Suppressor macrophage treated with lipopolysaccharide for 4 hours (primary cell): ENCODE measurements at regions not wholly inside any gene's neighbourhood (a gene's known extent, or its start where the extent isn't known, plus 50 kb on each side); places are given as distances from the start of the nearest gene placed in this dataset.
A peak's percentile ranks its signal among the peaks of the same experiment; 100 is the strongest.

Source experiments
- DNase-seq: peaks from one replicate; pipeline ENCODE4 v3.0.0-alpha.2; 2020

DNA sequence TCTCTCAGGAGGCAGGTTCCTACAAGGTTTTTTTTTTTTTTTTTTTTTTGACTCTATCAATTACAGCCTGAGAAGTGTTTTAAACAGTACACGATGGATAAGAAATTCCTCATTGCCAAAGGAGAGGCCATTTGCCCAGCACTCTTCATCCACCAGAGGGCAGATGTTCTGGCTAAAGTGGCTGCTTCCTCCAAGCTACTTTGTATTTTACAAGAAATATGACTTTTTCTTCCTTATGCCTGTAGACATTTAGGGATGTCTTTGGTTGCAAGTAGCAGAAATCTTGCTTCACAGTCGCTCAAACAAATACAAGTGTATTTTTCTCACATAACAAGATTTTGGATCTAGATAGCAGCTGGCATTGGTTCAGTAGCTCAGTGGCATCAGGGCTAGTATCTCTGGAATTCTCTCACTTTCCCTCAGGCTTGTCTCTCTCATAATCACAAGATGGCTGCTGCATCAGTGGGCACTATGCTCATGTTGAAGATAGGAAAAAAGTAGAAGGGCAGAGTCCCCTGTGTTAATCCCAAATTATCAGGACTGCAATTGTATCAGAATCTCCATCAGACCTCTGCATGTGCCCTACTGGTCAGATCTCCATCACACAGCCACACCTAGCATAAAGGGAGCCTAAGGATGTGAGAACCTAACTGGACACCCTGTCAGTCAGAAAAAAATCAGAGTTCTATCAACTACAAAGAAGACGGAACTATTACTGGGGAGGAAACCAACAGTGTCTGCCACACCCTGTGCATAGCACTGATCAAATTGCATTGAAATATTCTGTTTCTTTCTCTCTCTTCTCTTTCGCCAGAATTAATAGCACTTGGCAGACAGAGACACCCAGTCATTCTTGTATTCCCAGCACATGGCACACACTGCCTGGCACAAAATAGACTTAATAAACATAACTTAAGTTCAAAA, 138.9 kb upstream of the COL8A1 start:
- peak; percentile 66 for DNase-seq

DNA sequence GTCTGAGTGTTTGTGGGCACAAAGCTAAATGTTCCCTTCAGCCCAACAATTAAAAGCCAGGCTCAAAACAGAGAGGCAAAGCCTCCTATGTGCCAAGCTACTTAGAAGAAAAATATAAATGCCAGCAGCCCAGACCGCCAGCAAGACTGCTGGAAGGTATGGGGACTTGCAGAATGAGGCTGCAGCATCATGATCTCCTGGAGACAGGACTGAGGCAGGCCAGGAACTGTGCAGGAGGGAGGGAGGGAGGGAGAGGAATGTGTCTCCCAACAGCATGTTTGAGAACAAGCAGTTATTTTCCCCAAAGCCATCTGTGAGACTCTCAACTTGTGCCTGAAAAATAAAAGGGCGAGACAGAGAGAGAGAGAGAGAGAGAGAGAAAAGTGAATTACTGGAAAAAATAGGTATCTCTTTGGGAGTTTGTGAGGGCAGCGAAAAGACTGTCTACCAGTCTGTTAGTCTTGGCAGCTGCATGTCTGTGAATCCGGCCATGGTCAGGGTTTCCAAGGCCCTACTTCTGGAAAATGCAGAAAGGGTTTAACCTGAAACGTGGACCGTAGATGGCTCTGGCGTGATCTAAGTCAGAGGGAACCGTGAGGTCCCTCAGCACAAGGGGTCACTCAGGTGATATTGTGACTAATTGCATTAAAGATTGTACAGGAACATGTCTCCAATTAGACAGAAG, 139.7 kb upstream of the COL8A1 start:
- no peak for DNase-seq

DNA sequence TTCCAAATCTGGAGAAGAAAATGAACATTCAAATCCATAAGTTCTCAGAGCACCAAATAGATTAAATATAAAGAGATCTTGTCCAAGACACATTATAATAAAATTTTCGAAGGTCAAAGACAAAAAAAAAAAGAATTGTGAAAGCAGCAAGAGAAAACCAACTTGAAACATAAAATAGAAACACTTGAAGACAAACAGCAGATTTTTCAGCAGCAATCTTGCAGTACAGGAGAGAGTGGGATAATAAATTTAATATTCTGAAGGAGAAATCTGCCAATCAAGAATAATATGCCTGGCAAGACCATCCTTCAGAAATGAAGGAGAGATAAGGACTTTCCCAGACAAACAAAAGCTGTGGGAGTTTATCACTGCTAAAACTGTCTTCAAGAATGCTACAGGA, 150.5 kb upstream of the COL8A1 start:
- DNase-seq: no peak

DNA sequence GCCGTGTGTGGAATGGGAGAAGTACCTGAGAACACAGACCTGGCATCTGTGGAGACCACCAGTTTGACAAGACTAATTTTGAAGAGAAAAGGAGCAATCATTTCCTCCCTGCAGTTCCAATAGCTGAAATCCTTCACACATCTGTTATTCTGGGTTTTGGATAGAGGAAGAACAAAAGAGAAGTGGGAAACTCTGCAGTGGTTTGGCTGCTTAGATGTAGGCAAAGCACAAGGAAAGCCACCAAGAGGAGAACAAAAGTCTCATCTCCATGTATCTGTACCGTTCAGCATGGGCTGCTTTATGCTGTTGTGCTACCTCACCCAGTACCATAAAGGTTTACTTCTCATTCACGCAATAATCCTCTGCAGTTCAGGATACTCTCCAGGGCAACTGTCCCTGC, 153.1 kb upstream of the COL8A1 start:
- DNase-seq: peak; percentile 22

DNA sequence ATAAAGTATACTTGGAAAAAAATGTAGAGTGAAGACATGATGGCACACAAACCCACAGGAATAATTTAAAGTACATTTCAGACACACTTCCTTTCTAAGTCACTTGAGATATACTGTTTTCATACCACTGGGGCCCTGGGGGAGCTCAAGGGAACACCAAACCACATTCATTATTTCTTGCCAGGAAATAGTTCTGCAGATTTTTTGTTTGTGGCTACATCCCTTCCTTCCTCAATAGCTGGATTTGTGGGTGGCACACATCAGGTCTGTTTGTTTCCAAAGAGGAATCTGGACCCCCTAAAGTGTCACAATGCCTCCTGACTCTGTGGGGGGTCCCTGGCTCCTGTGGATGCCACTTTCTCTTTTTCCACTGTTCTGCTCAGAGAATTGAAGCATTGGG, 153.5 kb upstream of the COL8A1 start:
- no peak for DNase-seq

DNA sequence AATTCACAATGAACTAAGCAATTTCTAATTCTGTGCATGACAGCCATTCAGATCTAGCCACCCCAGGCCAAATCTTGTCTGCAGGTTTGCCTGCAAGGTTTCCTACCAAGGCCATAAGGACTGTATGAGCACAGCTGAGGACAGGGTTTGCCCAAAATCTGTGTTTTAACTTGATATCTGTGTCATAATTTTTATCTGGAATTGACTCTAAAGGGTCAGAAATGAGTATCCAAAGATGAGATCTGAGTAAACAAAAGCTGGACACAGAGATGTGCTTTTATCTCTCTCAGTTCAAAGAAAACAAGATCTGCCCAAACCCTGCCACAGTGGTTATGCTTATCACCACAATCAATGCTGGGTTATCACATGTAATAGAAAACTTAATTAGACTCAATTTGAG, 154.6 kb upstream of the COL8A1 start:
- no peak for DNase-seq

DNA sequence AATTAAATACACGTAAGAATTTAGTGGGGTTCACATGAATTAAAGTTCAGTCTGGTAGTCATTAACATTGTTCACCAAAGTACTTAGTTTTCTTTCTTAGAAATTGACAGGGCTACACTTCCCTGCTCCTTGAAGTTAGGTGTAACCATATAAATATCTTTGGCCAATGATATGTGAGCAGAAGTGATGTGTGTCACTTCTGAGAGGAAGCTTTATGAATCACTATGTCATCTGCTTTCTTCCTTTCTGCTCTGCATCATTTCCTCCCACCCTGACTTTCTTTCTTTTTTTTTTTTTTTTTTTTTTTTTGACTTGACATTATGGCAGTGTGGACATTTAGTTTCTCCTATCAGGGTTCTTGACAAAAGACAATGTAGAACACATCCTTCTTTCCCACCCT, 156.2 kb upstream of the COL8A1 start:
- DNase-seq: peak; percentile 21

DNA sequence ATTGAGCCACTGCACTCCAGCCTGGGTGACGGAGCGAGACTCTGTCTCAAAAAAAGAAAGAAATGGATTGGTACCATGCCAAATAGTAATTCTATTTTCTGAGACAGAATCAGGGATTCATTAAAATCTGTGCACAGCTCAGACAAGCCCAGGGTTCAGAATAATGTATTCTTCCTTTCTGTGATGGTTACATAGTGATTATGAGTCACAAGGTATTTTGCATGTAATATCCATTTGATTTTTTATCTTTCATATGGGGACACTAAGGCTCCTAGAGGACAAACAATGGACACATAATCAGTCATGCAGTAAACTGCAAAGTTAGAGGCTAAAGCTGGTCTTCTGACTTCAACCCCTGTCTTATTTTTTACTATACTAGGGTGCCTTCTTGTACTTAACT, 156.8 kb upstream of the COL8A1 start:
- no peak for DNase-seq

DNA sequence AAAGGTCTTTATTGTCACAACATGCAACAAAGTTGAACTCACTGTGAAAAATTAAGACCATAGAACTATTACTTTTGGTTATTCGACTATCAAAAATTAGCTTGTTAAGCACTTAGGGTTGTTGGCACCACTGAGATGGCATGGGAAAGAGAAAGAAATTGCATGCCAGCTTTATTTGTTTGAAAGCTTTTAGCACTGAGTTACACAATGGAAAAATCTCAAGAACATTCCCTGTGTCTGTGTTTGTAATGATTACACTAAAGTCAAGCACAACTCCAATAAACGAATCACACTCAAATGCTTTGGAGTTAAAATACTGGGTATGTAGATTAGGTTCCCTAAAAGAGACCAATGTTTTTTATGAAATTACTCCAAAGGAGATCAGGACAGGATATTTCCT, 158.6 kb upstream of the COL8A1 start:
- DNase-seq: no peak

DNA sequence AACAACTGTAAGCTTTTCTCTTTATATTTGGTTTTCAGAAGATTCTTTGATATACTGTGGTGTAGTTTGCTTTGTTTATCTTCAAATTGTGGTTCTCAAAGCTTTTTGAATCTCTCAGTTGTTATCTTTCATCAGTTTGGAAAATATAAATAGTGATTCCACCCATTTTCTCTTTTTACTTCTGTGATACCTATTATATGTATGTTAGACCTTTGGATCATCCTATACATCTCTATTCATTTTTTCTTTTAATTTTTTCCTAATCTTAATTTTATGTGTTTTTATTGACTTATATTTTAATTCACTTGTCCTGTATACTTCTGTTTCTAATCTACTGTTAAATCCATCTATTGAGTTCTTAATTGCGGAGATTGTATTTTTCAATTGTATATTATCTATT, 160.7 kb upstream of the COL8A1 start:
- no peak for DNase-seq

DNA sequence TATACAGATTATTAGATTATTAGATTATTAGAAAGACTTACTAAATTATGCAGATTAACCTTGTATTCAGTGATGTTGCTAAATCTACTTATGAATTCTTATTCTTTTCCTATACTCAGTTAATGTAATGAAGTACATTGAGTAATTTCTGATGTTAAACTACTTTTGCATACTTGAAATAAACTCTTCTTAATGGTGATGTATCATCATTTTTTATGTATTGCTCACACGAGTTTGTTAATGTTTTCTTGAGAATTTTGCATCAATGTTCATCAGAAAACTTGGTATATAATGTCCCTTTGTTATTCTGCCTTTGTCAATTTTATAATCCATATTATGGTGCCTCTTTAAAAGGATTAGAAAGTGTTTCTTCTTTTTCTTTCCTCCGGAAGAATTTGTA, 163.2 kb upstream of the COL8A1 start:
- no peak for DNase-seq

DNA sequence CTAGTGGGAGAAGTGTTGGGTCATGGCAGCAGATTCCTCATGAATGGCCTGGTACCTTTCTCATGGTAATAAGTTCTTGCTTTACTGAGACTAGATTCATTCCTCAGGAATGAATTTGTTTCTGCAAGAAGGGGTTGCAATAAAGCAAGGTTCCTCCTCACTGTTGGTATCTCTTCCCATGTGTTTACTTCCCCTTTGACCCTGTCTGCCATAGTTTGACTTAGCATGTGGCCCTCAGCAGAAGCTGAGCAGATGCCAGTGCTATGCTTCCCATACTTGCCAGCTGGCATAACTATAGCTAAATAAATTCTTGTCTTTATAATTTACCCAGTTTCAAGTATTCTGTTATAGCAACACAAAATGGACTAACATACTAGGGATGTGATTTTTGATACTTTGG, 163.6 kb upstream of the COL8A1 start:
- no peak for DNase-seq

DNA sequence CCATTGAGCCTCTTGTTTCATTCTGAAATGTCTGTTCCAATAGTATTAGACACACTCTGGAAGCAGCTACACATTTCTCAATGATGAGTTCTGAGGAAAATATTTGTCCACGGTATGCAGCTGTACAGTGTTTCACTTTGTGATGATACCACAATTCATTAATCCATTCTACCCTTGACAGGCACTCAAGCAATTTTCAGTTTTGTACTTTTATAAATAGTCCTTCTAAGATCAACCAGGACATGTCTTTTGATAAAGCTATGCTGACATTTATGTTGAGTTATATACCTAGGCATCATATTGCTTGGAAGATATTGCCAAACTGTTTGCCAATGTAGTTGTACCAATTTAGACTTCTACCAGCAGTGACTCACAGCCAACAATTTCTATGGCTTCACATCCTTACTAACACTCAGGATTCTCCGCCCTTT, 165.1 kb upstream of the COL8A1 start:
- DNase-seq: no peak

DNA sequence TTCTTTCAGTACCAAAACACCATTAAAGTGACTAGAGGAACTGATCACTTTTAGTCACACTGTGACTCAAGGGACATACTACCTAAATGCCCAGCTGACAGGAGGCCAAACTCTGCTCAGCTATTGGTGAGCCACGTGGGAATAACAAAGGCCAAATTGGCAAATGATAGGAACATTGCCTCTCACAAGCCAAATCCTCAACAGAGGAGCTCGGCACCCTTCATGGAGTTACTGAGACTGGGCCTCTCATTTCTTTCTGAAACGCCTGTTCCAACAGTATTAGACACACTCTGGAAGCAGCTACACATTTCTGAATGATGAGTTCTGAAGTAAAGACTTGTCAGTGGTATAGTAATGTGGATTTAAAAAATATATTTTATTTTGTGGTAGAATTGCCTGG, 166.0 kb upstream of the COL8A1 start:
- no peak for DNase-seq

DNA sequence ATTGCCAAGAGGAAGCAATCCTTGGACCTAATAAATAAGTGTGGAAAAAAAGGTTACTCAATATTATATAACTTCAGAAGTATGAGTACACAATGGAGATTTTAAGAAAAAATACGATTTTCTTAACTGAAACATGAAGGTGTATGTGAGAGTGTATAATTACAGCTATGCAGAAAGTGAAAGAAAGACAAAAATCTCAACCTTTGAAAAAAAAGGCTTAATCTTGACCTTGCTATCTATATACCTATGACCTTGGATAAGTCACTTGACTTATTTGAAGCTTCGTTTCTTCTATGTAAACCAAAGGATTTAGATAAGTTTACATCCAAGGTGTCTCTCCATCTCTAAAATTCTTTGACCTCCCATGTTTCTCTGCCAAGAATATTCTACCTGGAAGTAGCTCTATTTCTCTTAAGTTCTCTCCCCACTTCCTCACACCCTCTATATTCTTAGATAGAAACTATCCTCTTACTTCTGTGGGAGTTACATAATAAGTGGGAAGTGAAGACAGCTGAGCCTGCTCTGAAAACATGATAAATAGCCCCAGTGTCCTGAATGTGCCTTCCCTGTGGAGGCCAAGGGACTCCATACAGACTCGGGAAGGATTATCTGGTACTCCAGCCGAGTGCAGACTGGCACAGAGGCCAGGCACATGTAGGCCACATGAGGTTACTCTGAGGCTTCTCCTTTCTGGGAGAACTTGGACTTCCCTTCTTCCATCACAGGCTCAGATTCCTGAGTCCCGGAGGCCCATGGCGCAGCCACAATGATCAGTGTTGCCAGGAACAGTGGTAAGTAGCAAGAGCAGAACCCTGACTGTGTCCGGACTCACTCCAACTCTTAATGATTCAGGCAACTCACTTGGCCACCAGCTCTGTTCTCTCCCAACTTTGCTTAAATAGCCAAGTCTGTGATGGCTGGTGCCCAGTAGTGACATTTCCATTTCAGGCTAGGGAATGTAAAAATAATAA, 166.8 kb upstream of the COL8A1 start:
- DNase-seq: no peak

DNA sequence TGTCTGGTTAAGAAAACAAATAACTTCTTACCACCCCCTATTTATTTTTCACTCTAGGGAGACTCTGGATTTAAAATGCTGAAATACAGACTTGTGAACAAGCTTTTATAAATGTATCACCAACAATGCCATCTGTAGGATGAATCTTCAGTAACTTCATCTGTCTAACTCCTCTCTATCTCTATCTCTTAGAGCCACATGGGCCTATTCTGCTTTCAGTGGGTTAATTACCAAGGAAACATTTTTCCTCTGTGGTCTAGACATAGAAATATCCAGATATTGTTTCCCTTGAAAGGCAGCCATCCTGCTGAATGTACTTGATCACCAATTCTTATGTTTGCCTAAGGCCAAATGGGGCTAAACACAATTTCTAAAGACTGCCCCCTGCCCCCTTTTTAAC, 167.6 kb upstream of the COL8A1 start:
- DNase-seq: no peak

DNA sequence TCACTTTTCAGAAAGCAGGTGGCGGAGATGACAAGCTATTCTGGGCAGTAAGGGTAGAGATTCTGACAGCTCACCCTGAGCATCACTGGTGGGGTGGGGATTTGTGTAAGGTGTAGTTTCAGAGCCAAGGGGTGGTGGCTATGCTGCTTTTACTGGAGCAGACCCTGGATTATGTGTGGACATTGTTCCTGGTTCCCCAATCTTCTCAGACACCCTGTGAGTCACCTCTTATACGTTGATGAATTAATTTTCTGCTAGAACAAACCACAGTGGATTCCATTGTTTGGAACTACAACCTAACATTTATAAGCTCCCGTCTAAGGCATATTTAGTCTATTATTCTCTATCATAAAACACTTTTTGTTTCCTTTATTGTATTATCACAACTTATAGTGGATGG, 169.5 kb upstream of the COL8A1 start:
- no peak for DNase-seq

DNA sequence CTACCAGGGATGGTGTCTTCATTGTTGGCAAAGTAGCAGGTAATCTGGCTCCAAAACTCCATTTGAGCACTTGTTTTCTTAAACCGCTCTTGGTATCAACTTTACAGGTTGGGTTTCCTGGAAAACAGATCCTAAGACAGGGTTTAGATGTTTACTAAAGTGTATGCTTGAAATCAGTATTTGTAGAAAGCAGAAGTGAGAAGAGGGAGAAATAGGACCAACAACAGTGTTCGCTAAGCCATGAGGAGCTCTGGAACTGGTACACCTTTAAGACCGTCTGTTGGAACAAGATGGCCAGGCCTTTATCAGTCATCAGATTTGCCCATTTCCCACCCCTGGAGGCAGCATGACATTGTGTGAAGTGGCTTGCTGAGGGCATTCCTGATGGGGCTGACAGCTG, 171.0 kb upstream of the COL8A1 start:
- no peak for DNase-seq

DNA sequence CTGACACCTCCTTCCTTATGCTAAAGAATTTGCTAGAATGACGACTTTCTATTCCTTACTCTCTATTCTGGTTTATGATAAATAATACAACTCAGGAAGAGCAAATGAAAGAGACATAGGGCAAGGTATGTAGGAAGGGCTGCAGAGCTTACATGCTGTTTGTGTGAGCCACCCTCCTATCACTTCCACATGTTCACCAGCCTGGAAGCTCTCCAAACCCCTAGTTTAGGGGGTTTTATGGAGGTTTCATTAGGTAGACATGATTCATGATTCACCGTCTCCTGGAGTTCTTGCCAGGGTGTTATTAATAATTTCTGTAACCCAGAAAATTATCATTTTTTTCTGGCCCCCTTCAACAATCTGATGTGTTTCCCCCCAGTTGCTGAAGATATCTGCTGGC, 172.1 kb upstream of the COL8A1 start:
- DNase-seq: no peak

DNA sequence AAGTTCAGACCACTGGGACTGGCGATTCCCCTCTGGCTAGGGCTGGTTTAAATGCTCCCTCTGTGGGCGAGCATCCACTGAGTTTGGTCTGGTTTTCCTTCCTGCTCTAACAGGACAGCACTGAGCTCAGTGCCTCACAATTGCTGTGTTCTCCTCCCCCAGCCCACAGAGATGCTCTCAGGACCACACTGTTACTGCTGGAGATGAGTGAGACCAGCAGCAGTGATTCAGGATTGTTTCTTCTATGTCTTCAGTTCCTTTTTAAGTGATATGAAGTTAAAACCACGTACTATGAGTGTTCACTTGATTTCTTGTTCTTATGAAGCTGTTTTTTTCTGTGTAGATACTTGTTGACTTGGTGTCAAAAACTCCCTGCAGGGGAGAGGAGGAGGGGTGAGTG, 180.4 kb upstream of the COL8A1 start:
- DNase-seq: no peak

DNA sequence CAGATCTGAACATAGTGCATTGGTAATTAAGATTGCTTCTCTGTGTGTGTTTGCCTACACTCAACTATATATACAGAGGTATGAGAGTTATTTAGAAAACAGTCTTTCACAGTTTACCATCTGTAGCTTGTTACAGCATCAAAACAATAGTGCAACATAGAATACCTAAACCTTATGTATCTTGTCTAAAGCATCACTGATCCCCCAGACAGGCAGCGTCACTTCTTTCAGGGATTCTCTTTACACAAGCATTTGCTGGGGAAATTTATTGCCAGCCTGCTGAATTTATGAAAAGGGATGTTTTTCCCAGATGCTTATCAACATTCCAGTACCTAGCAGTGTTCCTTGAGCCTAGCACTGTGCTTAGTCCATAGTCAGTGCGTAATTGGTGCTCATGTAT, 195.8 kb upstream of the COL8A1 start:
- no peak for DNase-seq

DNA sequence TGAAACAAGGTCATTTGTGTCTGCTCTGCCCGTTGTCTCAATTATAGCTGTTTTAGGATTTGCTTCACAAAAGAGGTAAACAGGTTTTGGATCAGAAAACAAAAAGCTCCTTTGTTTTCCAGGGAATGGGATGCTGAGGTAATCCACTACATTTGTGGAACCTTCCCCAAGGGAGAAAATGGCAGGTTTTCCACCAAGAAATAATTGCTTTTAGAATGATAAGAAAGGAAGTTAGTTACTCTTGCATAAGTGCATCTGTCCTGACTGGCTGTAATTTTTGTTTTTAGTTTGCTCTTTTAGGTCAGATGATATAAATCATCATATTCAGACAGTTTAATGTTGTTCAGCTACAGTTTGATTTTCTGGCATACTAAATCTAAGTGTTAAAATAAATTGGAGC, 198.5 kb upstream of the COL8A1 start:
- DNase-seq: no peak

DNA sequence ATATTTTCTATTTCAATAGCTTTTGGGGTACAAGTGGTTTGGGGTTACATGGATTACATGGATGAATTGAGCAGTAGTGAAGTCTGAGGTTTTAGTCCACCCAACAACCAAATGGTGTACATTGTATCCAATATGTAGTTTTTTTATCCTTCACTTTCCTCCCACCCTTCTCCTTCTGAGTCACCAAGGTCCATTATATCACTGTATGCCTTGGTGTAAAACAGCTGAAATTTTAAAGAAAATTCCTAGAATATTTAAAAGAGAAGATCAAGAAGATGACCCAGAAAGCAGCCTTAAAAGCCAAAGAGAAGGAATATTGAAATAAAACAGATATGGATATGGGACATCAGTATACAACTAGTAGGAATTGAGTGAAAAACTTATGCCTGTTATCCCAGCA, 204.2 kb upstream of the COL8A1 start:
- no peak for DNase-seq
